ENCODE measurements at regions not wholly inside any gene's neighbourhood (a gene's known extent, or its start where the extent isn't known, plus 50 kb on each side); places are given as distances from the start of the nearest gene placed in this dataset.

DNA sequence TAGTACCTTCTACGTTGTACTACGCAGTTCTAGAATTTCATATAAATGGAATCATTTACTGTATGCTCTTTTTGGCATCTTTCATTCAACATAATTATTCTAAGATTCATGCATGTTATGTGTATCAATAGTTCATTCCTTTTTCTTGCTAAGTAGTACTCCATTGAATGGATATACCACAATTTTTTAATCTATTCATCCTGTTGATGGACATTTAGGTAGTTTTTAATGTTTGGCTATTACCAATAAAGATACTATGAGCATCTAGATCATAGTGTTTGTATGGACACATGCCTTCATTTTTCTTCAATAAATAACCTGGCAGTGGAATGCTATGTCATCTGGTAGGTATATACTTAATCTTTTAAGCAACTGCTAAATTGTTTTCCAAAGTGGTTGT lies 83.0 kb upstream of the ELN start:
- TF ChIP-seq, protein P1, sequence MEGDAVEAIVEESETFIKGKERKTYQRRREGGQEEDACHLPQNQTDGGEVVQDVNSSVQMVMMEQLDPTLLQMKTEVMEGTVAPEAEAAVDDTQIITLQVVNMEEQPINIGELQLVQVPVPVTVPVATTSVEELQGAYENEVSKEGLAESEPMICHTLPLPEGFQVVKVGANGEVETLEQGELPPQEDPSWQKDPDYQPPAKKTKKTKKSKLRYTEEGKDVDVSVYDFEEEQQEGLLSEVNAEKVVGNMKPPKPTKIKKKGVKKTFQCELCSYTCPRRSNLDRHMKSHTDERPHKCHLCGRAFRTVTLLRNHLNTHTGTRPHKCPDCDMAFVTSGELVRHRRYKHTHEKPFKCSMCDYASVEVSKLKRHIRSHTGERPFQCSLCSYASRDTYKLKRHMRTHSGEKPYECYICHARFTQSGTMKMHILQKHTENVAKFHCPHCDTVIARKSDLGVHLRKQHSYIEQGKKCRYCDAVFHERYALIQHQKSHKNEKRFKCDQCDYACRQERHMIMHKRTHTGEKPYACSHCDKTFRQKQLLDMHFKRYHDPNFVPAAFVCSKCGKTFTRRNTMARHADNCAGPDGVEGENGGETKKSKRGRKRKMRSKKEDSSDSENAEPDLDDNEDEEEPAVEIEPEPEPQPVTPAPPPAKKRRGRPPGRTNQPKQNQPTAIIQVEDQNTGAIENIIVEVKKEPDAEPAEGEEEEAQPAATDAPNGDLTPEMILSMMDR (IDR thresholded peaks at IDR 0.05) = no peak
- TF ChIP-seq ZFX (IDR thresholded peaks at IDR 0.05; ENCODE audit: borderline replicate concordance) = no peak

Data from 22Rv1 (cell line).